Endothelial cell of umbilical vein (primary cell): ENCODE measurements at regions not wholly inside any gene's neighbourhood (a gene's known extent, or its start where the extent isn't known, plus 50 kb on each side); places are given as distances from the start of the nearest gene placed in this dataset.

Source experiments
- BruUV-seq: library from RNA; stranded (reverse); fragments of 400-500 nt; replicated peaks from 2 replicates; lab custom pipeline; 2021; lab: Mats Ljungman, UMichigan
- CTCF ChIA-PET: fragments of 300-600, 350-600 bp; sonication (Branson Sonifier 250); formaldehyde crosslinking; loops from one replicate; lab custom pipeline; 2021; ENCODE audit warnings: antibody characterized with exemption, inconsistent platforms; lab: Charles Lee
- POLR2A ChIA-PET: fragments of 300-600, 350-600 bp; sonication (Branson Sonifier 250); formaldehyde crosslinking; loops from one replicate; lab custom pipeline; 2021; ENCODE audit warnings: antibody characterized with exemption, inconsistent platforms; lab: Charles Lee
- DNase-seq: peaks from one replicate; pipeline ENCODE4 v3.0.0-alpha.2; 2011; ENCODE audit warnings: low read depth, low spot score
- FAIRE-seq: peaks from 2 replicates; lab custom pipeline; 2011; peaks lifted over from hg19 to GRCh38; lab: Jason Lieb, UNC
- H2AFZ ChIP-seq: 2 replicates; pipeline ENCODE4 v1.6.0; 2012; ENCODE audit warnings: low read depth, low read length, control low read depth, inconsistent platforms
- H3K27ac ChIP-seq: 2 replicates; pipeline ENCODE4 v1.5.1; 2011; ENCODE audit warnings: low read depth, mild to moderate bottlenecking, control low read depth, low read length, moderate library complexity; ENCODE audit not compliant: insufficient read depth
- H3K27me3 ChIP-seq, 2 experiments: 2 replicates each; pipeline versions ENCODE4 v1.6.0 to v1.6.1; 2011; ENCODE audit warnings: low read length in 2 of 2, mixed read lengths in 1 of 2; ENCODE audit not compliant: control insufficient read depth in 2 of 2, insufficient read depth in 2 of 2
- H3K36me3 ChIP-seq, 2 experiments: 2 replicates in 1 of 2; 3 replicates in 1 of 2; pipeline ENCODE4 v1.5.1; 2011; ENCODE audit warnings: low read length in 2 of 2, mild to moderate bottlenecking in 1 of 2, moderate library complexity in 1 of 2; ENCODE audit not compliant: control insufficient read depth in 2 of 2, insufficient read depth in 2 of 2; ENCODE audit errors: extremely low read depth in 1 of 2
- H3K4me1 ChIP-seq: 3 replicates; pipeline ENCODE4 v1.5.1; 2011; ENCODE audit warnings: mild to moderate bottlenecking, low read length; ENCODE audit not compliant: control insufficient read depth, insufficient read depth; ENCODE audit errors: extremely low read depth
- H3K4me2 ChIP-seq: 2 replicates; pipeline ENCODE4 v1.6.1; 2011; ENCODE audit warnings: low read length, control low read depth, mixed read lengths; ENCODE audit not compliant: insufficient read depth
- H3K4me3 ChIP-seq, 3 experiments: fragments of 200-600 bp in 1 of 3; sonication (generic), shearing (Covaris generic) in 1 of 3; replicated peaks in 1 of 3; 2 replicates each; pipeline ENCODE4 v1.5.1; 2011 to 2016; ENCODE audit warnings: control low read depth in 3 of 3, low read length in 3 of 3, mild to moderate bottlenecking in 2 of 3, inconsistent platforms in 1 of 3, low read depth in 1 of 3, moderate library complexity in 1 of 3; ENCODE audit not compliant: insufficient read depth in 1 of 3
- H3K79me2 ChIP-seq: 2 replicates; pipeline ENCODE4 v1.6.0; 2012; ENCODE audit warnings: low read length, inconsistent platforms; ENCODE audit not compliant: control insufficient read depth, insufficient read depth
- H3K9ac ChIP-seq: replicated peaks from 2 replicates; pipeline ENCODE3; 2011; ENCODE audit warnings: low read length, control low read depth; ENCODE audit not compliant: insufficient read depth; ENCODE audit errors: extremely low read depth
- H3K9me1 ChIP-seq: replicated peaks from 3 replicates; pipeline ENCODE4 v1.6.0; 2011; ENCODE audit warnings: mild to moderate bottlenecking, low read length; ENCODE audit not compliant: control insufficient read depth, insufficient read depth; ENCODE audit errors: extremely low read depth
- H3K9me3 ChIP-seq: replicated peaks from 2 replicates; pipeline ENCODE4 v1.5.1; 2012; ENCODE audit warnings: low read length, inconsistent platforms; ENCODE audit not compliant: control insufficient read depth, insufficient read depth
- H4K20me1 ChIP-seq: replicated peaks from 2 replicates; pipeline ENCODE3; 2011; ENCODE audit warnings: mild to moderate bottlenecking, low read length; ENCODE audit not compliant: control insufficient read depth, insufficient read depth; ENCODE audit errors: extremely low read depth
- EZH2 ChIP-seq: IDR thresholded peaks from 2 replicates; pipeline ENCODE4 v1.6.1; 2012; ENCODE audit warnings: borderline replicate concordance, low read depth, mild to moderate bottlenecking, moderate library complexity, low read length, inconsistent platforms; ENCODE audit not compliant: severe bottlenecking
- FOS ChIP-seq: IDR thresholded peaks from 2 replicates; pipeline ENCODE4 v1.6.1; 2011; ENCODE audit warnings: mild to moderate bottlenecking, low read length, moderate library complexity, borderline replicate concordance; ENCODE audit not compliant: insufficient read depth
- GATA2 ChIP-seq: IDR thresholded peaks from 2 replicates; pipeline ENCODE4 v1.7.0; 2011; ENCODE audit warnings: low read depth, mild to moderate bottlenecking, moderate library complexity, mixed read lengths, low read length; ENCODE audit not compliant: insufficient read length, insufficient read depth
- JUN ChIP-seq: IDR thresholded peaks from 2 replicates; pipeline ENCODE4 v1.6.1; 2011; ENCODE audit warnings: borderline replicate concordance, low read depth; ENCODE audit not compliant: insufficient read length, insufficient read depth
- MYC ChIP-seq: IDR thresholded peaks from one replicate; pipeline ENCODE4 v1.6.1; 2011; ENCODE audit warnings: mild to moderate bottlenecking, low read depth, low read length
- POLR2A ChIP-seq: IDR thresholded peaks from 2 replicates; pipeline ENCODE4 v1.6.1; 2012; ENCODE audit warnings: low read depth, mild to moderate bottlenecking, control low read depth, low read length
- POLR2AphosphoS5 ChIP-seq: IDR thresholded peaks from 2 replicates; pipeline ENCODE4 v1.6.1; 2012; ENCODE audit warnings: low read depth, mild to moderate bottlenecking, control low read depth, low read length, moderate library complexity; ENCODE audit not compliant: insufficient read depth
- dilution Hi-C: fragments of 300-500 bp; cut with MboI; formaldehyde crosslinking; loops from one replicate; pipeline ENCODE4 v1.15.0; 2019; ENCODE audit warnings: low sequenced_read_pairs; ENCODE audit not compliant: extremely low pct_ligation_motif_present
- intact Hi-C: fragments of 100-400 bp; cut with micrococcal nuclease; formaldehyde crosslinking; loops from one replicate; pipeline ENCODE4 v1.10.0; 2022
- TF ChIP-seq, protein P1 (sequence below), 2 donors: IDR thresholded peaks; 1 replicate in 1 of 2; 2 replicates in 1 of 2; pipeline ENCODE4 v1.5.1; 2011; ENCODE audit warnings: low read length in 2 of 2, mild to moderate bottlenecking in 2 of 2, moderate library complexity in 2 of 2, control low read depth in 1 of 2, inconsistent platforms in 1 of 2, low read depth in 1 of 2; ENCODE audit not compliant: insufficient read depth in 1 of 2; ENCODE audit errors: extremely low read depth in 1 of 2
- TF ChIP-seq, protein P2 (sequence below): IDR thresholded peaks from 2 replicates; pipeline ENCODE4 v1.6.1; 2011; ENCODE audit not compliant: insufficient read depth, insufficient read length

DNA sequence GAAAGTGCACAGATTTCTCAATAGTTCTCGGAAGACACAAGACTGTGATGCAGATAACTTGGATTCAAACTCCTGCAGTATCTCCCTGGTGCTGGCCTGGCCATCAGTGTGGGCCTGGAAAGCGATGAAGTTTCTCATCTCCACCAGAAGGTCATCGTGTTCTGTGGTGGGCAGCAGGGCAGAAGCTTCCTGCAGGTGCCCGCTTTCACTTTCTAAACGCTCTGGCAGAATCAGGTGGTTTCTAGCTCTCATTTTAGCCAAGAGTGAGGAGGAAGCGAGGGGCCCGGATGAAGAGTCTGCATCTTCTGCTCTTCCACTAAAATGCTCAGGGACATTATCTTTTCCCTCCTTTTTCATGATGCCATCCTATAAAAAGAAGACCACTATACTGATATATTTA is 63.0 kb upstream of the DRGX start:
- intact Hi-C loops = no loop called here

DNA sequence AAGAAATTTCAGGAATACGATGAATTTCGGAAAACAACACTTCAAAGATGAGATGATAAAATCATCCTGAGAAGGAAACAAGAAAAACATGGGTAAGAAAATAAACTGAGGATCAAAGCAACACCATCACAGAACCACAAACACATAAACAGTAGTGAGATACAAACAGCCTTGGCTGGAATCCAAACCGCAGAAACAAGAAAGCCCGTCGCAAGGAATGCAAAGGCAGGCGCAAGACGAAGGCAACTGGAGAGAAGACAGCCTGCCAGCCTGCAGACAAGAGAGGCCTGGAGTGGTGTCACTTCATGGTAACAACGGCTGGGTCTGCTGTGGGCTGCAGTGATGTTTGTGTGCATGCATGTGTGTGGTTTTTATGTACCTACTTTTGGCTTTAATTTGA is 61.8 kb upstream of the DRGX start:
- CTCF ChIA-PET = interaction anchor here (1.3 kb wide), 1 partner anchor 61 kb away, joined by 4 read pairs; no protein-coding TSS in a partner anchor
- no TSS peak for BruUV-seq

More for the DNA sequence above, 63.0 kb upstream of the DRGX start:
- FAIRE-seq (no peak), DNase-seq (no peak)
- H3K27me3 ChIP-seq = no peaks in the 10 kb centered on the region
- no peak overlapping the region for H3K9ac ChIP-seq
- H4K20me1 ChIP-seq = no peaks in the 10 kb centered on the region
- H3K9me1 ChIP-seq = no peaks in the 10 kb centered on the region
- H3K9me3 ChIP-seq = no peaks in the 10 kb centered on the region
- no peak for TF ChIP-seq FOS
- peaks cover 6 to 28% of the 10 kb centered on the region in 2 experiments for H3K36me3 ChIP-seq
- ChIA-PET CTCF (no interaction called here), POLR2A (no interaction called here)
- H3K4me2 ChIP-seq = no peak overlapping the region
- no peak overlapping the region for H3K4me3 ChIP-seq
- H3K79me2 ChIP-seq = no peaks in the 10 kb centered on the region
- H2AFZ ChIP-seq = no peak overlapping the region
- no peaks in the 10 kb centered on the region for H3K4me1 ChIP-seq
- no peak overlapping the region for H3K27ac ChIP-seq
- dilution Hi-C loops = no loop called here
- BruUV-seq = no TSS peak

More for the DNA sequence above, 61.8 kb upstream of the DRGX start:
- Histone ChIP-seq H2AFZ (no peak overlapping the region), H3K4me3 (no peak overlapping the region), H3K4me1 (no peaks in the 10 kb centered on the region), H3K36me3 (peaks cover 6 to 28% of the 10 kb centered on the region in 2 experiments), H3K27me3 (no peaks in the 10 kb centered on the region), H3K27ac (no peak overlapping the region), H3K79me2 (no peaks in the 10 kb centered on the region), H3K9me1 (no peaks in the 10 kb centered on the region), H3K9me3 (no peaks in the 10 kb centered on the region), H4K20me1 (no peaks in the 10 kb centered on the region), H3K9ac (no peak overlapping the region), H3K4me2 (no peak overlapping the region)
- dilution Hi-C loops (no loop called here), intact Hi-C loops (no loop called here)
- POLR2A ChIA-PET = no interaction called here
- no peak for DNase-seq
- peak; percentile 43 for FAIRE-seq
- TF ChIP-seq EZH2 = no peak
- no peak for TF ChIP-seq GATA2
- TF ChIP-seq, protein P1, sequence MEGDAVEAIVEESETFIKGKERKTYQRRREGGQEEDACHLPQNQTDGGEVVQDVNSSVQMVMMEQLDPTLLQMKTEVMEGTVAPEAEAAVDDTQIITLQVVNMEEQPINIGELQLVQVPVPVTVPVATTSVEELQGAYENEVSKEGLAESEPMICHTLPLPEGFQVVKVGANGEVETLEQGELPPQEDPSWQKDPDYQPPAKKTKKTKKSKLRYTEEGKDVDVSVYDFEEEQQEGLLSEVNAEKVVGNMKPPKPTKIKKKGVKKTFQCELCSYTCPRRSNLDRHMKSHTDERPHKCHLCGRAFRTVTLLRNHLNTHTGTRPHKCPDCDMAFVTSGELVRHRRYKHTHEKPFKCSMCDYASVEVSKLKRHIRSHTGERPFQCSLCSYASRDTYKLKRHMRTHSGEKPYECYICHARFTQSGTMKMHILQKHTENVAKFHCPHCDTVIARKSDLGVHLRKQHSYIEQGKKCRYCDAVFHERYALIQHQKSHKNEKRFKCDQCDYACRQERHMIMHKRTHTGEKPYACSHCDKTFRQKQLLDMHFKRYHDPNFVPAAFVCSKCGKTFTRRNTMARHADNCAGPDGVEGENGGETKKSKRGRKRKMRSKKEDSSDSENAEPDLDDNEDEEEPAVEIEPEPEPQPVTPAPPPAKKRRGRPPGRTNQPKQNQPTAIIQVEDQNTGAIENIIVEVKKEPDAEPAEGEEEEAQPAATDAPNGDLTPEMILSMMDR (IDR thresholded peaks at IDR 0.05; ENCODE audit: extremely low read depth in 1 of 2, insufficient read depth in 1 of 2, low read depth in 1 of 2, low read length in 2 of 2) = no peak
- no peak for TF ChIP-seq MYC
- no peak for TF ChIP-seq POLR2A
- TF ChIP-seq POLR2AphosphoS5 = no peak
- TF ChIP-seq, protein P2, sequence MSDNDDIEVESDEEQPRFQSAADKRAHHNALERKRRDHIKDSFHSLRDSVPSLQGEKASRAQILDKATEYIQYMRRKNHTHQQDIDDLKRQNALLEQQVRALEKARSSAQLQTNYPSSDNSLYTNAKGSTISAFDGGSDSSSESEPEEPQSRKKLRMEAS = no peak
- no peak for TF ChIP-seq JUN
- TF ChIP-seq FOS = no peak
